ENCODE measurements at regions not wholly inside any gene's neighbourhood (a gene's known extent, or its start where the extent isn't known, plus 50 kb on each side); places are given as distances from the start of the nearest gene placed in this dataset.

DNA sequence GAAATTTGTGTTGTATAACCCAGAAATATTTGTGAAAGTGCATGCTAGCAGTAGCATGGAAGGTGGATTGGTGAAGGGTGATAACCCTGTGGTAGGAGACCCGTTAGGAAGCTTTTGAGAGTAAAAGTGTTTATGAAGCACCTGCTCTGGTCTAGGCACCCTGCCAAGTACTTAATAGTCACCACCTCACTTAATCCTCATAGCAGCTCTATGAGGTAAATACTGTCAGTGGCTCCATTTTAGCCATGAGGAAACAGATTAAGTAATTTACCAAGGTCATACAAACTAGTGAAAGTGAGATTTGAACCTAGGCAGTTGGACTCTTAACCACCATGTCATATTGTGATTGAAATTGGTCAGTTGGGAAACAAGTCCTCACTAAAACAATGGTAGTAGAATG is 66.8 kb downstream of the TET3 start:
- 38% methylated on average over 1 of the region's 1 CpG for WGBS

DNA sequence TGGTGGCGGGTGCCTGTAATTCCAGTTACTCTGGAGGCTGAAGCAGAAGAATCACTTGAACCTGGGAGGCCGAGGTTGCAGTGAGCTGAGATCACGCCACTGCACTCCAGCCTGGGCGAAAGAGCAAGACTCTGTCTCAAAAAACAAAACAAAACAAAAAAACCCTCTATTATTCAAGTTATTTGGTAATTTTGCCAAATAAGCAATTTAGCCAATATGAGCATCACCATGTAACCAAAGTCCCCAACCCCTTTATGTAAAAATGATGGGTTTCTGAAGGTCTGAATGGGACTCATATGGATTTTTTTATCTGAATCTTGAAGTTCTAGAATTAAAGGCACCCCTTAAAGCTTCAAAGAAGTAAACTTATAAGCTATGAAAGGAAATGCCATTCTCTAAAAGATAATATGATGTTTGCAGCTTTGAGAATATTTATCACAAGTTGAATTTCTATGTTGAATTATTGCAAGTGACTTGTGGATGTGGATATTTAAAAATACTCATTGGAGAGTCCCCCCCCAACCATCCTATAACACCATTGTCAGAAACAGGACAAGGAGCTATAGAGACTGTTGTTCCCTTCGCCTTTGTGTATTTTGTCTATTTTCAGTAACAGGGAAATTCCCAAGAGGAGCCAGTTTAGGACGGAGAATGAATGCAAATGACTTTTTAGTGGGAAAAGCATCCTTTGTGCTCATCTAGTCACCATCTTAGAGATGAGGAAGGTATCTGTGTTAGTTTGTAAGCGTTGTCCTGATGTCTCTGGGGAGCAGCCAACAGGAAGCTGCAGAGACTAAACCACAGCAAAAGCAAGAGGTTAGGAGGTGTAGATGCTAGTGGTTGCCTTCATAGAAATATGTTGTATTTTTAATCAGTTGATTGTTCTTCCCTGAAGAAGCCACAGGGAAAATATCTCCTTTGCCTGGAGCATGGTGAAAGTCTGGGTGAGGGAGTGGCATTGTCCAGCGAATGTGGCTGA is 68.3 kb downstream of the TET3 start:
- DNase-seq (ENCODE audit: low spot score in 2 of 2), result no peak
- Histone ChIP-seq H3K27me3 (no peaks in the 10 kb centered on the region), H3K4me3 (no peak overlapping the region), H3K27ac (no peak overlapping the region), H3K9me3 (no peaks in the 10 kb centered on the region), H3K36me3 (peaks cover 5% of the 10 kb centered on the region), H3K4me1 (peaks cover 22% of the 10 kb centered on the region)
- TF ChIP-seq POLR2A (IDR thresholded peaks at IDR 0.05) (no peak), POLR2AphosphoS5 (IDR thresholded peaks at IDR 0.05) (no peak), EP300 (IDR thresholded peaks at IDR 0.05) (no peak)
- TF ChIP-seq, protein P1, sequence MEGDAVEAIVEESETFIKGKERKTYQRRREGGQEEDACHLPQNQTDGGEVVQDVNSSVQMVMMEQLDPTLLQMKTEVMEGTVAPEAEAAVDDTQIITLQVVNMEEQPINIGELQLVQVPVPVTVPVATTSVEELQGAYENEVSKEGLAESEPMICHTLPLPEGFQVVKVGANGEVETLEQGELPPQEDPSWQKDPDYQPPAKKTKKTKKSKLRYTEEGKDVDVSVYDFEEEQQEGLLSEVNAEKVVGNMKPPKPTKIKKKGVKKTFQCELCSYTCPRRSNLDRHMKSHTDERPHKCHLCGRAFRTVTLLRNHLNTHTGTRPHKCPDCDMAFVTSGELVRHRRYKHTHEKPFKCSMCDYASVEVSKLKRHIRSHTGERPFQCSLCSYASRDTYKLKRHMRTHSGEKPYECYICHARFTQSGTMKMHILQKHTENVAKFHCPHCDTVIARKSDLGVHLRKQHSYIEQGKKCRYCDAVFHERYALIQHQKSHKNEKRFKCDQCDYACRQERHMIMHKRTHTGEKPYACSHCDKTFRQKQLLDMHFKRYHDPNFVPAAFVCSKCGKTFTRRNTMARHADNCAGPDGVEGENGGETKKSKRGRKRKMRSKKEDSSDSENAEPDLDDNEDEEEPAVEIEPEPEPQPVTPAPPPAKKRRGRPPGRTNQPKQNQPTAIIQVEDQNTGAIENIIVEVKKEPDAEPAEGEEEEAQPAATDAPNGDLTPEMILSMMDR (IDR thresholded peaks at IDR 0.05), result no peak
- WGBS, result 79% methylated on average over 8 of the region's 8 CpGs

More for the DNA sequence above, 66.8 kb downstream of the TET3 start:
- Histone ChIP-seq H3K36me3 (peaks cover 20% of the 10 kb centered on the region), H3K27me3 (no peaks in the 10 kb centered on the region), H3K4me3 (no peak overlapping the region), H3K9me3 (no peaks in the 10 kb centered on the region), H3K4me1 (peaks cover 25% of the 10 kb centered on the region), H3K27ac (no peak overlapping the region)
- TF ChIP-seq POLR2AphosphoS5 (IDR thresholded peaks at IDR 0.05), result no peak
- TF ChIP-seq, protein P1 (IDR thresholded peaks at IDR 0.05), result no peak
- no peak for TF ChIP-seq EP300 (IDR thresholded peaks at IDR 0.05)
- no peak for TF ChIP-seq POLR2A (IDR thresholded peaks at IDR 0.05)
- DNase-seq (ENCODE audit: low spot score in 2 of 2), result no peak

DNA sequence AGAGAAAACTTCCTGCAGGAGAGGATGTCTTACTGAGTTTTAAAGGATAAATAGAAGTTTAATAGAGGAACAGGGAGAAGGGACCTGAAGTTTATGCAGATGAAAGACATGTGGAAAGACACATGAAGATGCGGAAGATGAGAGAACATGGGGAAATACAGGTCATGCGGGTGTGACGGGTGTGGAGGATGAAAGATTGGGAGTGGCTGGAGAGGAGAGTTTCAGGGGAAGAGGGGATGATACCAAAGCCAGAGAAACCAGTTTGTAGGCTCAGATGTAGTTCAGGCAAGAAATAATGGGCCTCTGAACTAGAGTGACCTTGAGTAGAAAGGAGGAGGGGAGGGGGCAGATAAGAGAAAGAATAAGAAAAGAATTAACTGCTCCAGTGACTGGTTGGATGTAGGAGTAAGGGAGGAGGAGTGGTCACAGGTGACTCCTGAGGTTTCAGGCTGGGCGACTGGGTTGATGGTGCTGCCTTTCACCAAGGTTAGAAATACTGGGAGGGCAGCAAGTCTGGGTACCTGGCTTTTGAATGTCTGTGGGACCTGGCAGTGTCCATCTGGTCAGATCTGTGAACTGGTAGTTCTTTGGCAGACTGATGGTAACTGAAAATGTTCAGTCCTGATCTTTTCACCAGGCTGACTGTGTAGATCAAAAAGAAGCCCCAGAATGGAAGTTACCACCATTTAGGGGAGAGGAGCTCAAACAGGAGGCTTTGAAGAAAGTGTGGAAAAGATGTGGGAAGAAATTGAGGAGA is 69.4 kb downstream of the TET3 start:
- H3K27ac ChIP-seq, result peak overlapping the region; percentile 47
- DNase-seq (ENCODE audit: low spot score in 2 of 2), result no peak
- H3K9me3 ChIP-seq, result no peaks in the 10 kb centered on the region
- TF ChIP-seq POLR2AphosphoS5 (IDR thresholded peaks at IDR 0.05), result no peak
- no peak for TF ChIP-seq EP300 (IDR thresholded peaks at IDR 0.05)
- TF ChIP-seq POLR2A (IDR thresholded peaks at IDR 0.05), result no peak
- TF ChIP-seq, protein P1 (IDR thresholded peaks at IDR 0.05), result no peak
- no peak overlapping the region for H3K4me3 ChIP-seq
- peaks cover 1% of the 10 kb centered on the region for H3K36me3 ChIP-seq
- H3K27me3 ChIP-seq, result no peaks in the 10 kb centered on the region
- WGBS, result 67% methylated on average over 4 of the region's 4 CpGs
- H3K4me1 ChIP-seq, result peaks cover 11% of the 10 kb centered on the region

DNA sequence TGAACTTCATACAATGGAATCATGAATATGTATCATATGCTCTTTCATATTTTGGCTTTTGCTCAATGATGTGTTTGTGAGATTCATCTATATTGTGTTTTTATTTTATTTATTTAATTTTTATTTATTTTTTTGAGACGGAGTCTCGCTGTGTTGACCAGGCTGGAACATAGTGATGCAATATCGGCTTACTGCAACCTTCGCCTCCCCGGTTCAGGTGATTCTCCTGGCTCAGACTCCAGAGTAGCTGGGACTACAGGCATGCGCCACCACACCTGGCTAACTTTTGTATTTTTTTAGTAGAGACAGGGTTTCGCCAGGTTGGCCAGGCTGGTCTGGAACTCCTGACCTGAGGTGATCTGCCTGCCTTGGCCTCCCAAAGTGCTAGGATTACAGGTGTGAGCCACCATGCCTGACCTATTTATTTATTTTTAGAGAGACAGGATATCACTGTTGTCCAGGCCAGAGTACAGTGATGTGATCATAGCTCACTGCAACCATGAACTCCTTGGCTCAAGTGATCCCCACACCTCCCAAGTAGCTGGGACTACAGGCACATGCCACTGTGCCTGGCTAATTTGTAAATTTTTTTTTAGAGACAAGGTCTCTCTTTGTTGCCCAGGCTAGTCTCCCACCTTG is 74.5 kb downstream of the TET3 start:
- H3K36me3 ChIP-seq, result peaks cover 7% of the 10 kb centered on the region
- 94% methylated on average over 7 of the region's 7 CpGs for WGBS

More for the DNA sequence above, 74.5 kb downstream of the TET3 start:
- Histone ChIP-seq H3K4me1 (no peaks in the 10 kb centered on the region), H3K27ac (no peak overlapping the region), H3K9me3 (no peaks in the 10 kb centered on the region), H3K27me3 (no peaks in the 10 kb centered on the region), H3K4me3 (no peak overlapping the region)
- no peak for TF ChIP-seq POLR2AphosphoS5 (IDR thresholded peaks at IDR 0.05)
- TF ChIP-seq EP300 (IDR thresholded peaks at IDR 0.05), result no peak
- no peak for TF ChIP-seq POLR2A (IDR thresholded peaks at IDR 0.05)
- TF ChIP-seq, protein P1 (IDR thresholded peaks at IDR 0.05), result no peak
- no peak for DNase-seq (ENCODE audit: low spot score in 2 of 2)
